Mucosa of descending colon (tissue), 3 donors: ENCODE measurements at regions not wholly inside any gene's neighbourhood (a gene's known extent, or its start where the extent isn't known, plus 50 kb on each side); places are given as distances from the start of the nearest gene placed in this dataset.

ENCODE experiments used
- ATAC-seq: fragments of 200-7000 bp; cut with Tn5 transposase; one replicate; pipeline ENCODE4 v1.9.1; 2020; ENCODE audit warnings: mild to moderate bottlenecking, moderate library complexity
- DNase-seq, 3 donors: peaks; one replicate each; pipeline ENCODE4 v3.0.0-alpha.2; 2020
- H3K36me3 ChIP-seq: fragments of 200-600 bp; one replicate; pipeline ENCODE4 v1.8.0; 2021; ENCODE audit warnings: low read depth, mild to moderate bottlenecking
- H3K4me1 ChIP-seq: fragments of 200-600 bp; one replicate; pipeline ENCODE4 v1.8.0; 2021; ENCODE audit warnings: low read depth, mild to moderate bottlenecking
- H3K4me3 ChIP-seq: fragments of 200-600 bp; one replicate; pipeline ENCODE4 v1.8.0; 2021; ENCODE audit warnings: mild to moderate bottlenecking
- H3K9me3 ChIP-seq: fragments of 200-600 bp; one replicate; pipeline ENCODE4 v1.8.0; 2021; ENCODE audit warnings: mild to moderate bottlenecking
- intact Hi-C, 2 donors: fragments of 100-400 bp; cut with DNase I in 1 of 2; cut with micrococcal nuclease in 1 of 2; formaldehyde crosslinking; loops; one replicate each; pipeline versions ENCODE4 v1.11.0 to v1.11.1; 2022; cut with DNase I, micrococcal nuclease
- TF ChIP-seq, protein P1 (sequence below): fragments of 200-600 bp; IDR thresholded peaks from one replicate; pipeline ENCODE4 v1.8.0; 2022; ENCODE audit warnings: antibody characterized with exemption, mild to moderate bottlenecking
- donor health status: DM: no; HTN: no; CAD: no; lungs with moderate emphysema.
- donor health status: DM: no; HTN: no; CAD: no.
- donor health status: DM: no; HTN: yes; CAD: no.

DNA sequence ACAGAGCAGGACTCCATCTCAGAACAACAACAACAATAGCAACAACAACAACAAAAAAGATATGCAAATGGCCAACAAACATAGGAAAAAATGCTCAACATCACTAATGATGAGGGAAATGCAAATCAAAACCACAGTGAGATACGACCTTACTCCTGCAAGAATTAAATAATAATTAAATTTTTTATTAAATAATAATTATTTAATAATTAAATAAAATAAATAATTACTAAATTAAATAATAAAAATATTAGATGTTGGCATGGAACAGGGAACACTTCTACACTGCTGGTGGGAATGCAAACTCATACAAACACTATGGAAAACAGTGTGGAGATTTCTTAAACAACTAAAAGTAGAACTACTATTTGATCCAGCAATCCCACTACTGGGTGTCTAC is 1022.3 kb upstream of the B3GALT2 start:
- DNase-seq: no peak
- Histone ChIP-seq H3K36me3 (no peaks in the 10 kb centered on the region), H3K4me3 (no peak overlapping the region), H3K9me3 (no peaks in the 10 kb centered on the region), H3K4me1 (no peaks in the 10 kb centered on the region)
- intact Hi-C loops: no loop called here
- TF ChIP-seq, protein P1, sequence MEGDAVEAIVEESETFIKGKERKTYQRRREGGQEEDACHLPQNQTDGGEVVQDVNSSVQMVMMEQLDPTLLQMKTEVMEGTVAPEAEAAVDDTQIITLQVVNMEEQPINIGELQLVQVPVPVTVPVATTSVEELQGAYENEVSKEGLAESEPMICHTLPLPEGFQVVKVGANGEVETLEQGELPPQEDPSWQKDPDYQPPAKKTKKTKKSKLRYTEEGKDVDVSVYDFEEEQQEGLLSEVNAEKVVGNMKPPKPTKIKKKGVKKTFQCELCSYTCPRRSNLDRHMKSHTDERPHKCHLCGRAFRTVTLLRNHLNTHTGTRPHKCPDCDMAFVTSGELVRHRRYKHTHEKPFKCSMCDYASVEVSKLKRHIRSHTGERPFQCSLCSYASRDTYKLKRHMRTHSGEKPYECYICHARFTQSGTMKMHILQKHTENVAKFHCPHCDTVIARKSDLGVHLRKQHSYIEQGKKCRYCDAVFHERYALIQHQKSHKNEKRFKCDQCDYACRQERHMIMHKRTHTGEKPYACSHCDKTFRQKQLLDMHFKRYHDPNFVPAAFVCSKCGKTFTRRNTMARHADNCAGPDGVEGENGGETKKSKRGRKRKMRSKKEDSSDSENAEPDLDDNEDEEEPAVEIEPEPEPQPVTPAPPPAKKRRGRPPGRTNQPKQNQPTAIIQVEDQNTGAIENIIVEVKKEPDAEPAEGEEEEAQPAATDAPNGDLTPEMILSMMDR: no peak
- no peak for ATAC-seq

- Histone ChIP-seq H3K36me3 (no peaks in the 10 kb centered on the region), H3K4me1 (no peaks in the 10 kb centered on the region), H3K4me3 (no peak overlapping the region), H3K9me3 (no peaks in the 10 kb centered on the region)
- intact Hi-C loops: no loop called here
- ATAC-seq (no peak), DNase-seq (no peak)
- TF ChIP-seq, protein P1: no peak
Measured at GRCh38 chr1:194196562-194196961, 1010.1 kb upstream of the B3GALT2 start.

- no peak overlapping the region for H3K4me3 ChIP-seq
- ATAC-seq (no peak), DNase-seq (no peak)
- intact Hi-C loops: no loop called here
- no peaks in the 10 kb centered on the region for H3K9me3 ChIP-seq
- TF ChIP-seq, protein P1: no peak
- no peaks in the 10 kb centered on the region for H3K4me1 ChIP-seq
- H3K36me3 ChIP-seq: no peaks in the 10 kb centered on the region
Measured at GRCh38 chr1:194194724-194195123, 1008.3 kb upstream of the B3GALT2 start.

GRCh38 chr1:194184974-194185373 is 998.6 kb upstream of the B3GALT2 start:
- Histone ChIP-seq H3K36me3 (no peaks in the 10 kb centered on the region), H3K4me3 (no peak overlapping the region), H3K4me1 (no peaks in the 10 kb centered on the region), H3K9me3 (no peaks in the 10 kb centered on the region)
- no peak for ATAC-seq
- intact Hi-C loops: no loop called here
- TF ChIP-seq, protein P1: no peak
- DNase-seq: no peak

GRCh38 chr1:194184425-194184824 is 998.0 kb upstream of the B3GALT2 start:
- Histone ChIP-seq H3K4me1 (no peaks in the 10 kb centered on the region), H3K36me3 (no peaks in the 10 kb centered on the region), H3K9me3 (no peaks in the 10 kb centered on the region), H3K4me3 (no peak overlapping the region)
- ATAC-seq (no peak), DNase-seq (no peak)
- TF ChIP-seq, protein P1: no peak
- intact Hi-C loops: no loop called here

GRCh38 chr1:194181845-194182244 is 995.4 kb upstream of the B3GALT2 start:
- intact Hi-C loops: no loop called here
- no peaks in the 10 kb centered on the region for H3K4me1 ChIP-seq
- H3K36me3 ChIP-seq: no peaks in the 10 kb centered on the region
- H3K4me3 ChIP-seq: no peak overlapping the region
- no peak for ATAC-seq
- no peaks in the 10 kb centered on the region for H3K9me3 ChIP-seq
- TF ChIP-seq, protein P1: no peak
- DNase-seq: no peak
